Right ventricle myocardium inferior (tissue), 1 donor: ENCODE measurements at regions not wholly inside any gene's neighbourhood (a gene's known extent, or its start where the extent isn't known, plus 50 kb on each side); places are given as distances from the start of the nearest gene placed in this dataset.
"Not testable (repeated sequence)": the region's sequence is repeated elsewhere in the genome, so short reads cannot be mapped to it uniquely, and the experiment has no call there.

Experiments used
- ATAC-seq: fragments of 200-7000 bp; cut with Tn5 transposase; one replicate; pipeline ENCODE4 v1.9.1; 2020; ENCODE audit warnings: mild to moderate bottlenecking, moderate library complexity
- DNase-seq: peaks from one replicate; pipeline ENCODE4 v3.0.0; 2021; ENCODE audit errors: missing footprints
- intact Hi-C: fragments of 100-400 bp; cut with DNase I; formaldehyde crosslinking; loops from one replicate; pipeline ENCODE4 v1.11.0; 2022
- donor health status: DM: no; HTN: yes; CAD: no; lungs with severe emphysema.

- peak; percentile 45 for DNase-seq
- intact Hi-C loops = no loop called here
- no peak for ATAC-seq
These were observed 257.0 kb downstream of the ADGRD1 start for GRCh38 chr12:131210506-131211339.

- peak; percentile 57 for DNase-seq
- intact Hi-C loops = no loop called here
These were observed 257.7 kb downstream of the ADGRD1 start for GRCh38 chr12:131211340-131211938.

GRCh38 chr12:131213896-131214442 lies 260.3 kb downstream of the ADGRD1 start:
- ATAC-seq (no peak), DNase-seq (no peak)
- intact Hi-C loops = no loop called here

More at GRCh38 chr12:131211340-131211938, 257.7 kb downstream of the ADGRD1 start:
- no peak for ATAC-seq

- intact Hi-C loops, ATAC-seq, DNase-seq: not testable (repeated sequence)
These were observed 261.2 kb downstream of the ADGRD1 start for GRCh38 chr12:131214936-131215335.

GRCh38 chr12:131216587-131216986 lies 262.9 kb downstream of the ADGRD1 start:
- ATAC-seq, DNase-seq, intact Hi-C loops: not testable (repeated sequence)

GRCh38 chr12:131217024-131217586 lies 263.4 kb downstream of the ADGRD1 start:
- ATAC-seq = no peak
- DNase-seq = no peak
- intact Hi-C loops = no loop called here

- DNase-seq (no peak), ATAC-seq (no peak)
- intact Hi-C loops = no loop called here
These were observed 264.6 kb downstream of the ADGRD1 start for GRCh38 chr12:131218026-131218922.

GRCh38 chr12:131218923-131219669 lies 265.4 kb downstream of the ADGRD1 start:
- ATAC-seq (no peak), DNase-seq (no peak)
- intact Hi-C loops = no loop called here

GRCh38 chr12:131219670-131220330 lies 266.1 kb downstream of the ADGRD1 start:
- no peak for ATAC-seq
- intact Hi-C loops = no loop called here
- DNase-seq = no peak

- ATAC-seq (no peak), DNase-seq (no peak)
- intact Hi-C loops = no loop called here
These were observed 266.6 kb downstream of the ADGRD1 start for GRCh38 chr12:131220331-131220685.

- no peak for DNase-seq
- intact Hi-C loops = no loop called here
These were observed 267.6 kb downstream of the ADGRD1 start for GRCh38 chr12:131221061-131221956.

GRCh38 chr12:131221957-131222328 lies 268.2 kb downstream of the ADGRD1 start:
- intact Hi-C loops = no loop called here
- DNase-seq = no peak
- ATAC-seq = no peak

More at GRCh38 chr12:131221061-131221956, 267.6 kb downstream of the ADGRD1 start:
- no peak for ATAC-seq

GRCh38 chr12:131222329-131223139 lies 268.8 kb downstream of the ADGRD1 start:
- intact Hi-C loops = no loop called here
- ATAC-seq (no peak), DNase-seq (no peak)

GRCh38 chr12:131223171-131223761 lies 269.6 kb downstream of the ADGRD1 start:
- intact Hi-C loops = no loop called here
- no peak for DNase-seq

GRCh38 chr12:131223791-131224225 lies 270.1 kb downstream of the ADGRD1 start:
- ATAC-seq (no peak), DNase-seq (no peak)
- intact Hi-C loops = no loop called here

More at GRCh38 chr12:131223171-131223761, 269.6 kb downstream of the ADGRD1 start:
- no peak for ATAC-seq
